Hematopoietic multipotent progenitor cell treated with erythropoietin and hydrocortisone succinate and interleukin-3 and kit ligand, for 8 days (in vitro differentiated cells): ENCODE measurements at regions not wholly inside any gene's neighbourhood (a gene's known extent, or its start where the extent isn't known, plus 50 kb on each side); places are given as distances from the start of the nearest gene placed in this dataset.

ENCODE experiments used
- DNase-seq: peaks from one replicate; pipeline ENCODE4 v3.0.0-alpha.2; 2015

- DNase-seq: no peak
Observed at GRCh38 chr3:83076041-83076440, 1314.6 kb upstream of the GBE1 start.

GRCh38 chr3:83074485-83074884 lies 1313.0 kb upstream of the GBE1 start:
- no peak for DNase-seq

- DNase-seq: no peak
Observed at GRCh38 chr3:83065851-83066460, 1304.5 kb upstream of the GBE1 start.

- no peak for DNase-seq
Observed at GRCh38 chr3:83063446-83063845, 1302.0 kb upstream of the GBE1 start.

GRCh38 chr3:83048556-83048955 lies 1287.1 kb upstream of the GBE1 start:
- DNase-seq: no peak

GRCh38 chr3:83039422-83039821 lies 1278.0 kb upstream of the GBE1 start:
- no peak for DNase-seq

GRCh38 chr3:83035704-83036010 lies 1274.2 kb upstream of the GBE1 start:
- no peak for DNase-seq

- no peak for DNase-seq
Observed at GRCh38 chr3:83034806-83035703, 1273.6 kb upstream of the GBE1 start.

GRCh38 chr3:83033133-83033532 lies 1271.7 kb upstream of the GBE1 start:
- no peak for DNase-seq

- no peak for DNase-seq
Observed at GRCh38 chr3:83023086-83023485, 1261.6 kb upstream of the GBE1 start.

- DNase-seq: no peak
Observed at GRCh38 chr3:83011481-83011880, 1250.0 kb upstream of the GBE1 start.

GRCh38 chr3:83003917-83004316 lies 1242.5 kb upstream of the GBE1 start:
- DNase-seq: no peak

- DNase-seq: no peak
Observed at GRCh38 chr3:83002869-83003445, 1241.5 kb upstream of the GBE1 start.

GRCh38 chr3:82999777-83000176 lies 1238.3 kb upstream of the GBE1 start:
- DNase-seq: no peak

- no peak for DNase-seq
Observed at GRCh38 chr3:82978368-82978767, 1216.9 kb upstream of the GBE1 start.

- DNase-seq: no peak
Observed at GRCh38 chr3:82977871-82978270, 1216.4 kb upstream of the GBE1 start.

GRCh38 chr3:82973791-82974190 lies 1212.3 kb upstream of the GBE1 start:
- DNase-seq: no peak

- no peak for DNase-seq
Observed at GRCh38 chr3:82960379-82960778, 1198.9 kb upstream of the GBE1 start.

- no peak for DNase-seq
Observed at GRCh38 chr3:82957696-82958095, 1196.3 kb upstream of the GBE1 start.

GRCh38 chr3:82957079-82957478 lies 1195.6 kb upstream of the GBE1 start:
- DNase-seq: no peak

- DNase-seq: no peak
Observed at GRCh38 chr3:82954486-82954885, 1193.0 kb upstream of the GBE1 start.

GRCh38 chr3:82942041-82942440 lies 1180.6 kb upstream of the GBE1 start:
- no peak for DNase-seq

GRCh38 chr3:82940124-82940523 lies 1178.7 kb upstream of the GBE1 start:
- DNase-seq: no peak

GRCh38 chr3:82939491-82940097 lies 1178.1 kb upstream of the GBE1 start:
- no peak for DNase-seq
